Panc1 (cell line): ENCODE measurements at regions not wholly inside any gene's neighbourhood (a gene's known extent, or its start where the extent isn't known, plus 50 kb on each side); places are given as distances from the start of the nearest gene placed in this dataset.

Experiments
- ATAC-seq: fragments of 200-7000 bp; cut with Tn5 transposase; 2 replicates; pipeline ENCODE4 v1.9.1; 2020; ENCODE audit warnings: mild to moderate bottlenecking, moderate library complexity
- BruUV-seq: library from RNA; stranded (reverse); fragments of 400-500 nt; replicated peaks from 2 replicates; lab custom pipeline; 2021; lab: Mats Ljungman, UMichigan
- CTCF ChIA-PET: fragments of 300-600 bp; sonication (Branson Sonifier 250); formaldehyde crosslinking; loops from one replicate; lab custom pipeline; 2022; ENCODE audit warnings: antibody characterized with exemption; lab: Charles Lee
- POLR2A ChIA-PET: fragments of 300-600 bp; sonication (Branson Sonifier 250); formaldehyde crosslinking; loops from one replicate; lab custom pipeline; 2022; ENCODE audit warnings: antibody characterized with exemption; lab: Charles Lee
- DNase-seq: peaks from one replicate; pipeline ENCODE4 v3.0.0-alpha.2; 2010; ENCODE audit warnings: low read depth, low spot score
- H3K27ac ChIP-seq: 2 replicates; pipeline ENCODE4 v1.5.1; 2011; ENCODE audit warnings: mild to moderate bottlenecking, low read length, inconsistent platforms
- H3K27me3 ChIP-seq: fragments of 200-500 bp; sonication (Bioruptor generic); 2 replicates; pipeline ENCODE4 v1.6.0; 2014; ENCODE audit warnings: low read length, inconsistent platforms; ENCODE audit not compliant: control insufficient read depth, insufficient read depth
- H3K36me3 ChIP-seq: fragments of 200-500 bp; sonication (Bioruptor generic); 2 replicates; pipeline ENCODE4 v1.5.1; 2014; ENCODE audit warnings: inconsistent platforms, mild to moderate bottlenecking, low read length, moderate library complexity; ENCODE audit not compliant: control insufficient read depth, insufficient read depth
- H3K4me1 ChIP-seq: 2 replicates; pipeline ENCODE4 v1.5.1; 2011; ENCODE audit warnings: inconsistent platforms, mild to moderate bottlenecking, low read length, moderate library complexity; ENCODE audit not compliant: control insufficient read depth, insufficient read depth
- H3K4me3 ChIP-seq, 2 experiments: 2 replicates each; pipeline ENCODE4 v1.5.1; 2011 to 2012; ENCODE audit warnings: low read depth in 2 of 2, low read length in 2 of 2, mild to moderate bottlenecking in 2 of 2, inconsistent platforms in 1 of 2, moderate library complexity in 1 of 2
- H3K9me3 ChIP-seq: fragments of 200-500 bp; sonication (Bioruptor generic); 2 replicates; pipeline ENCODE4 v1.5.1; 2014; ENCODE audit warnings: low read depth, mild to moderate bottlenecking, inconsistent platforms, low read length, moderate library complexity; ENCODE audit not compliant: control insufficient read depth, insufficient read depth
- CTCF ChIP-seq: fragments of 450-650 bp; IDR thresholded peaks from 2 replicates; pipeline ENCODE4 v1.5.1; 2017; ENCODE audit warnings: mild to moderate bottlenecking
- POLR2AphosphoS5 ChIP-seq: IDR thresholded peaks from 2 replicates; pipeline ENCODE4 v1.6.1; 2012; ENCODE audit warnings: mild to moderate bottlenecking, low read depth, low read length, moderate library complexity
- REST ChIP-seq, 2 experiments: IDR thresholded peaks; 2 replicates each; pipeline ENCODE4 v1.6.1; 2011 to 2012; ENCODE audit warnings: low read depth in 2 of 2, control low read depth in 1 of 2, low read length in 1 of 2, mild to moderate bottlenecking in 1 of 2, moderate library complexity in 1 of 2; ENCODE audit not compliant: insufficient read depth in 1 of 2
- SIN3A ChIP-seq: IDR thresholded peaks from 2 replicates; pipeline ENCODE4 v1.6.1; 2012; ENCODE audit warnings: low read depth, mild to moderate bottlenecking, low read length, moderate library complexity, borderline replicate concordance; ENCODE audit not compliant: insufficient read depth
- TCF7L2 ChIP-seq: IDR thresholded peaks from 2 replicates; pipeline ENCODE4 v1.6.1; 2011; ENCODE audit warnings: mild to moderate bottlenecking, low read depth, low read length, inconsistent platforms
- in situ Hi-C: cut with HindIII; loops from 2 replicates; pipeline ENCODE4 v1.10.0; 2016; ENCODE audit warnings: low sequenced_read_pairs, low pct_unique_long_range_greater_than_20kb
- intact Hi-C: fragments of 100-400 bp; cut with micrococcal nuclease; formaldehyde crosslinking; loops from one replicate; pipeline ENCODE4 v1.10.0; 2022; ENCODE audit not compliant: unreplicated experiment

GRCh38 chr10:36819781-36820180 lies 305.6 kb upstream of the ANKRD30A start:
- DNase-seq (no peak), ATAC-seq (no peak)
- BruUV-seq = no TSS peak
- Histone ChIP-seq H3K36me3 (no peaks in the 10 kb centered on the region), H3K27me3 (no peaks in the 10 kb centered on the region), H3K4me3 (no peak overlapping the region), H3K9me3 (no peaks in the 10 kb centered on the region), H3K27ac (no peak overlapping the region), H3K4me1 (no peaks in the 10 kb centered on the region)
- CTCF ChIA-PET = no interaction called here
- in situ Hi-C loops (no loop called here), intact Hi-C loops (no loop called here)
- TF ChIP-seq POLR2AphosphoS5 (no peak), REST (IDR thresholded peaks at IDR 0.05; ENCODE audit: insufficient read depth in 1 of 2, low read depth in 2 of 2, low read length in 1 of 2) (no peak), CTCF (no peak), SIN3A (no peak), TCF7L2 (no peak)
- POLR2A ChIA-PET = no interaction called here

GRCh38 chr10:36817898-36818297 lies 307.5 kb upstream of the ANKRD30A start:
- no peaks in the 10 kb centered on the region for H3K4me1 ChIP-seq
- H3K36me3 ChIP-seq = no peaks in the 10 kb centered on the region
- intact Hi-C loops = no loop called here
- DNase-seq = no peak
- H3K27me3 ChIP-seq = no peaks in the 10 kb centered on the region
- no TSS peak for BruUV-seq
- H3K4me3 ChIP-seq = no peak overlapping the region
- ChIA-PET CTCF (no interaction called here), POLR2A (no interaction called here)
- in situ Hi-C loops = no loop called here
- no peak for TF ChIP-seq POLR2AphosphoS5
- no peak for TF ChIP-seq CTCF
- TF ChIP-seq SIN3A = no peak
- TF ChIP-seq REST (IDR thresholded peaks at IDR 0.05; ENCODE audit: insufficient read depth in 1 of 2, low read depth in 2 of 2, low read length in 1 of 2) = no peak
- no peak for TF ChIP-seq TCF7L2
- no peak overlapping the region for H3K27ac ChIP-seq
- ATAC-seq = no peak
- no peaks in the 10 kb centered on the region for H3K9me3 ChIP-seq
